Peyer's patch (tissue), 4 donors: ENCODE measurements at regions not wholly inside any gene's neighbourhood (a gene's known extent, or its start where the extent isn't known, plus 50 kb on each side); places are given as distances from the start of the nearest gene placed in this dataset.
A peak's percentile ranks its signal among the peaks of the same experiment; 100 is the strongest.

Source experiments
- DNase-seq, 3 donors: peaks; one replicate each; pipeline ENCODE4 v3.0.0-alpha.2; 2017 to 2019
- H3K27ac ChIP-seq, 4 donors: fragments of 200-600 bp; sonication (generic); one replicate each; pipeline ENCODE4 v1.5.1; 2016 to 2019
- H3K27me3 ChIP-seq, 2 donors: fragments of 200-600 bp; sonication (generic); one replicate each; pipeline ENCODE4 v1.5.1; 2019
- H3K36me3 ChIP-seq, 3 donors: fragments of 200-600 bp; sonication (generic); one replicate each; pipeline ENCODE4 v1.5.1; 2016 to 2019
- H3K4me1 ChIP-seq, 4 donors: fragments of 200-600 bp; sonication (generic); one replicate each; pipeline ENCODE4 v1.5.1; 2016 to 2019
- H3K4me3 ChIP-seq, 4 donors: fragments of 200-600 bp; sonication (generic); 1 replicate in 3 of 4; 2 replicates in 1 of 4; pipeline ENCODE4 v1.5.1; 2016 to 2019; ENCODE audit warnings: mild to moderate bottlenecking in 1 of 4
- H3K9me3 ChIP-seq, 4 donors: fragments of 200-600 bp; sonication (generic); one replicate each; pipeline ENCODE4 v1.5.1; 2016 to 2019; ENCODE audit warnings: mild to moderate bottlenecking in 1 of 4
- CTCF ChIP-seq, 6 experiments: fragments of 450-650 bp in 4 of 6; fragments of 200-600 bp in 2 of 6; sonication (generic) in 1 of 6; IDR thresholded peaks; one replicate each; pipeline ENCODE4 v1.5.1; 2017 to 2019; ENCODE audit warnings: antibody characterized with exemption in 6 of 6, mild to moderate bottlenecking in 3 of 6, moderate library complexity in 1 of 6
- POLR2A ChIP-seq, 2 donors: fragments of 450-650 bp; IDR thresholded peaks; one replicate each; pipeline ENCODE4 v1.5.1; 2017; ENCODE audit warnings: antibody characterized with exemption in 2 of 2, mild to moderate bottlenecking in 2 of 2, moderate library complexity in 2 of 2

- Histone ChIP-seq H3K4me1 (no peaks in the 10 kb centered on the region), H3K9me3 (no peaks in the 10 kb centered on the region), H3K27ac (no peak overlapping the region), H3K4me3 (no peak overlapping the region), H3K27me3 (no peaks in the 10 kb centered on the region), H3K36me3 (no peaks in the 10 kb centered on the region)
- no peak for TF ChIP-seq POLR2A (IDR thresholded peaks at IDR 0.05)
- no peak for TF ChIP-seq CTCF (IDR thresholded peaks at IDR 0.05)
- DNase-seq, result no peak
Observed at GRCh38 chr4:183763990-183764754, 105.1 kb downstream of the TRAPPC11 start.

DNA sequence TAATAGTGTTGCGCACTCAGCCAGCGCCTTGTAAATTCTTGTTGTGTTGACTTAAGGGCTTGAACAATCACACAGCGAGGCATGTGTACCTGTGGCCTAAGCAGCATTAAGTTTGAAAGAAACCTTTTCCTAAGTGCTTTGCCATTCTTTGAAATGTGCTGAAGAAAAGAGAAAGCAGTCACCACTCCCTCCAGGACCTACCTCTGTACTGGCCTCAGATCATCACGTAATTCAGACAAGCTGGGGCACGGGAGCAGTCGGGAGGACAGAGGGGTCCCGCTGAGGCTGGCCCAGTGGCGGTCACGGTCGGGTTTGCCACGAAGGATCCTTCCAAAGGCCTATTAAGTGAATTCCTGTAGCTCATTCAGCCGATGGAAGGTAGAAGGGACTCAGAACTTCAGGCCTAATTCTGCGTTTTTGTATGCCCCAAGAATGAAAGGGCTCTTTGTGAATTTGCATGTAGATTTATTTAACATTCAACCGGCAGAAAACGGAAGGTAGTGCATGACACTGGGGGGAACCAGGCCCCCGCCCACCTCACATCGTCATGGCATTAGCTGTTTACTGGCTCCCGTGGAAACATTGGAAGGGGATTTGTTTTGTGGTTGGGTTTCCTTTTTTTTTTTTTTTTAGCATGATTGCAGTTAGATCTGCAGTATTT lies 106.3 kb downstream of the TRAPPC11 start:
- no peak overlapping the region for H3K4me3 ChIP-seq
- DNase-seq, result no peak
- no peak for TF ChIP-seq POLR2A (IDR thresholded peaks at IDR 0.05)
- TF ChIP-seq CTCF (IDR thresholded peaks at IDR 0.05), result no peak
- H3K27ac ChIP-seq, result peak overlapping the region in 2 of 4 donors; percentile 41 to 45
- no peaks in the 10 kb centered on the region for H3K27me3 ChIP-seq
- no peaks in the 10 kb centered on the region for H3K4me1 ChIP-seq
- no peaks in the 10 kb centered on the region for H3K36me3 ChIP-seq
- H3K9me3 ChIP-seq, result no peaks in the 10 kb centered on the region

DNA sequence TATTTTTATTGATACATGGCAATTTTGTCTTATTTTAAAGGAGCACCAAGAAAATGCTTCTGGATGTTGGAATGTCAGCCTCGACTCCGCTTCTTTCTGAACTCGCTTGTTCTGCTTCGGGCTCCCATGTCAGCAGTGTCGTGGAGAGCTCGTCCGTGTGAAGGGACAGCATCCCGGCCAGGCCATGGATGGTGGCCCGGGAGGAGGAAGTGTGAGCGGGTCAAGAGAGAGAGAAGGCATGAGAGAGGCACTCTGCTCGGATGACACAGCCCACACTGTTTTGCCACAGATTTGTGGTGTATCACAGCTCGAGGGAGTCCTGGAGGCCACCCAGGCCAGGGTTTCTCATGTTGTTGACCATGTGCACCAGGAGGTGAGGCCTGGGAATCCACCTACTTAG lies 107.0 kb downstream of the TRAPPC11 start:
- peak overlapping the region in 1 of 4 donors; percentile 2 for H3K27ac ChIP-seq
- TF ChIP-seq POLR2A (IDR thresholded peaks at IDR 0.05) (no peak), CTCF (IDR thresholded peaks at IDR 0.05) (no peak)
- H3K4me1 ChIP-seq, result no peaks in the 10 kb centered on the region
- H3K9me3 ChIP-seq, result no peaks in the 10 kb centered on the region
- no peaks in the 10 kb centered on the region for H3K27me3 ChIP-seq
- H3K4me3 ChIP-seq, result no peak overlapping the region
- DNase-seq, result no peak
- no peaks in the 10 kb centered on the region for H3K36me3 ChIP-seq

DNA sequence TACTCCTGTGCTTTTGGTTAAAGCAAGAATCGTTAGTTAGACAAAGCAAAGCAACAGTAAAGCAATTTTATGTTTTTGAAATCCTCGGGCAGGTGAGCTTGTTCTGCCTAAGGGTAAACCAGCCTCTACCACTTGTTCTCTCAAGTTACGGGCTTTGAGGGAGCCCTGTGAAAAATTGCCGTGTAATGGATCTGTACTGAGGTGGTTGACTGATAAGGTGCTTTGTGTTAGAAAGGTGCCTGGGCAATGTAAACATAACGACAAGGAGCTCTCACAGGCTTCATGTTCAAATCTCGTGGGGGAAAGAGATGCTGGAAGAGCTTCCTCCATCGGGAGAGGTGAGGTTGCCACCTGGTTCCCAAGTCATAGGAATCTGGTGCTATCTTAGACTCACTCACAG lies 111.8 kb downstream of the TRAPPC11 start:
- Histone ChIP-seq H3K4me3 (no peak overlapping the region), H3K36me3 (no peaks in the 10 kb centered on the region), H3K27ac (no peak overlapping the region), H3K27me3 (no peaks in the 10 kb centered on the region), H3K4me1 (no peaks in the 10 kb centered on the region), H3K9me3 (no peaks in the 10 kb centered on the region)
- TF ChIP-seq CTCF (IDR thresholded peaks at IDR 0.05), result no peak
- no peak for TF ChIP-seq POLR2A (IDR thresholded peaks at IDR 0.05)
- DNase-seq, result no peak

DNA sequence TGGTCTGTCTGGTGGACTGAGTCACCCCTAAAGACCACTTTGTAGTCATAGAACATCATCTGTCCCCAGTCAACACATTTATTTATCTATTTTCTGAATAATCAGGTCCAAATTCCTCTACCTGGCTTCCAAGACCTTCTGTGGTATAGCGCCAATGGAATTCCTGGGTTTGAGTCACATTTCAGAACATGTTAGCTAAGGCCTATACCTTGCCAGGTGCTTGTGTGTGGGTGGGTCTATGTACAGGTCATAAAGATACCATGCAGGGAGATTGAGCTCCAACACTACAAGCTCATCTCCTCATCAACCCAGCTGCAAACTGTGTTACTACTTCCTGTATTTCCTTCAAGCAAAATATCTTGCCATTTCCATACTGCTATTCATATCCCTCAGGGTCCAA lies 113.3 kb downstream of the TRAPPC11 start:
- H3K9me3 ChIP-seq, result no peaks in the 10 kb centered on the region
- no peaks in the 10 kb centered on the region for H3K4me1 ChIP-seq
- DNase-seq, result no peak

More for the DNA sequence above, 113.3 kb downstream of the TRAPPC11 start:
- TF ChIP-seq CTCF (IDR thresholded peaks at IDR 0.05) (no peak), POLR2A (IDR thresholded peaks at IDR 0.05) (no peak)
- Histone ChIP-seq H3K27ac (no peak overlapping the region), H3K36me3 (no peaks in the 10 kb centered on the region), H3K4me3 (no peak overlapping the region), H3K27me3 (no peaks in the 10 kb centered on the region)
